NCI-H2171 treated with DMSO at 0.1 percent for 48 hours (cell line): ENCODE measurements at regions not wholly inside any gene's neighbourhood (a gene's known extent, or its start where the extent isn't known, plus 50 kb on each side); places are given as distances from the start of the nearest gene placed in this dataset.
A peak's percentile ranks its signal among the peaks of the same experiment; 100 is the strongest.

Experiments
- DNase-seq: peaks from one replicate; lab custom pipeline; 2025; lab: John Stamatoyannopoulos, UW

- no peak for DNase-seq
Observed at GRCh38 chr11:38296211-38296776, 1698.3 kb upstream of the RAG2 start.

- DNase-seq, result no peak
Observed at GRCh38 chr11:38282718-38283117, 1684.7 kb upstream of the RAG2 start.

DNA sequence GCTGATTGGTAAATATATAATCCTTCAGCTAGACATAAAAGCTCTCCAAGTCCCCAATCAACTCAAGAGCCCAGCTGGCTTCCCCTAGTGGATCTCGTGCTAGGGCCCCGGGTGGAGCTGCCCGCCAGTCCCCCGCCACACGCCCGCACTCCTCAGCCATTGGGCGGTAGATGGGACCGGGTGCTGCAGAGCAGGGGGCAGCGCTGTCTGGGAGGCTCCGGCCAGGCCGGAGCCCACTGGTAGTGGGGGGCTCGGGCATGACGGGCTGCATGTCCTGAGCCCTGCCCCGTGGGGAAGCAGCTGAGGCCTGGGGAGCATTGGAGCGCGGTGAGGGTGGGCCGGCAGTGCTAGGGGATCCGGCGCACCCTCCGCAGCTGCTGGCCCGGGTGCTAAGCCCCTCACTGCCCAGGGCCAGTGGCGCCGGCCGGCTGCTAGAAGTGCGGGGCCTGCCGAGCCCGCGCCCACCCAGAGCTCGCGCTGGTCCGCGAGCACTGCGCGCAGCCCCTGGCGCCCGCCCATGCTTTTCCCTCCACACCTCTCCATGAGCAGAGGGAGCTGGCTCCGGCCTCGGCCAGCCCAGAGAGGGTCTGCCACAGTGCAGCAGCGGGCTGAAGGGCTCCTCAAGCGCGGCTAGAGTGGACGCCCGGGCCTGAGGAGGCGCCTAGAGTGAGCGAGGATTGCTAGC is 1680.6 kb upstream of the RAG2 start:
- no peak for DNase-seq

GRCh38 chr11:38274031-38274430 is 1676.0 kb upstream of the RAG2 start:
- no peak for DNase-seq

- no peak for DNase-seq
Observed at GRCh38 chr11:38272376-38272775, 1674.3 kb upstream of the RAG2 start.

DNA sequence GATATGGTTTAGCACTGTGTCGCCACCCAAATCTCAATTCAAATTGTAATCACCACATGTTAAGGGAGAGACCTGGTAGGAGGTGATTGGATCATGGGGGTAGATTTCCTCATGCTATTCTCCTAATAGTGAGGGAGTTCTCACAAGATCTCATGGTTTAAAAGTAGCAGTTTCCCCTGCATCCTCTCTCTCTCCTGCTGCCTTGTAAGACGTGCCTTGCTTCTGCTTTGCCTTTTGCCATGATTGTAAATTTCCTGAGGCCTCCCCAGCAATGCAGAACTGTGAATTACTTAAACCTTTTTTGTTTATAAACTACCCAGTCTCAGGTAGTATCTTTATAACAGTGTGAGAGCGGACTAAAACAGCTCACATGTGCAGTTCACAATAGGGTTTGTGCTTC is 1668.7 kb upstream of the RAG2 start:
- no peak for DNase-seq

DNA sequence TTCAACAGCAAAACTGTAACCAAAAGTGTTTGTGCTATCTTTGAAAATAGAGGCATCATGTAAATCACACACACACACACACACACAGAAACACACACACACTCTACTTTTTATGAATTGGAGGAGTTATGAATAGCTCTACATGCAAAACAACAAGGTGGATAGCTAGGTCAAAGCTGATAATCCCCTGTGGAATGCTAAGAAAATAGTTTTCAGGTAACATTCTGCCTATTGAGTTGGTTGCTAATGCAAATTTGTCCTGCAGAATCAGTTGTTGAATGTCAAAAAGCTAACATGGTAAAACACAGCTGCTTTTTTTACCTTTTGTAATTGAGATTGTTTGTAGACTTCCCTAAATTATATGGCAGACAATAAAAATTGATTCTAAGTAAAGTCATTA is 1658.4 kb upstream of the RAG2 start:
- no peak for DNase-seq

- no peak for DNase-seq
Observed at GRCh38 chr11:38254913-38255312, 1656.9 kb upstream of the RAG2 start.

GRCh38 chr11:38252620-38253019 is 1654.6 kb upstream of the RAG2 start:
- no peak for DNase-seq

GRCh38 chr11:38246451-38246850 is 1648.4 kb upstream of the RAG2 start:
- DNase-seq, result no peak

GRCh38 chr11:38226684-38227083 is 1628.6 kb upstream of the RAG2 start:
- DNase-seq, result no peak

GRCh38 chr11:38221295-38221694 is 1623.3 kb upstream of the RAG2 start:
- no peak for DNase-seq

DNA sequence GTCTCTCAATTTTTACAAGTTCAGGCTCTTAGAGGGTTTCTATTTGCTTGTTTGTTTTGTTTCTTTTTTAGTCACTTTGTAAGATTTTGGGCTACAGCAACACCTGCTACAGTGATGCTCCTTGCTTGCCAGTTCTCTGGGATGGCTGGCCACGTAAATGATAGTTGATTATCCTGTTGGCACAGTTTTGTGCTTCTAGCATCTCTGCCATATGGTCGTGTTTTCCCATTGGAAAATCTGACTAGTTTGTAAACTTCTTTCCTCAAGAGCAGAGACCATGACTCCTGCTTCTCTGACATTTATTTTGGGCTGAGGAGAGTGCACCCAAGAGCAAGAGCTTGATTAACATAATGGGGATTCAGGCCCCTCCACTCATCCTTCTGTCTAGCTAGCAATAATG is 1621.6 kb upstream of the RAG2 start:
- DNase-seq, result peak; percentile 93

DNA sequence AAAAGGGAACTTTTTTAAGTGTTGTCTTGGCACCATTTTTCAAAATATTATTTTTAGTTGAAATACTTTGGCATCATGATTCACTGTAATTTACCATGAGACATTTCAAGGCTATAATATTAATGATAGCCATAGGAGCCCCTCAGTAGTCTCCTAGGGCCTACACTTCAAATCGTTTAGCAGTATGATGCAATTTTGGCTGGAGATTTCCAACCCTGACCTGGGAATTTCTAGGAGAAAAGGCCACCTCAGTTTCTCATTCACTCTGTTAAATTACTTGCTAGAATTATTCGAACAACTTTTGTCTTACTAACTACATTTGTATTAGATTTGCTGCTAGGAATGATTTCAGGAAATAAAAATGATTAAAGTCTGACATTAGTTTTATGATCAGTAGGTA is 1610.9 kb upstream of the RAG2 start:
- DNase-seq, result no peak

DNA sequence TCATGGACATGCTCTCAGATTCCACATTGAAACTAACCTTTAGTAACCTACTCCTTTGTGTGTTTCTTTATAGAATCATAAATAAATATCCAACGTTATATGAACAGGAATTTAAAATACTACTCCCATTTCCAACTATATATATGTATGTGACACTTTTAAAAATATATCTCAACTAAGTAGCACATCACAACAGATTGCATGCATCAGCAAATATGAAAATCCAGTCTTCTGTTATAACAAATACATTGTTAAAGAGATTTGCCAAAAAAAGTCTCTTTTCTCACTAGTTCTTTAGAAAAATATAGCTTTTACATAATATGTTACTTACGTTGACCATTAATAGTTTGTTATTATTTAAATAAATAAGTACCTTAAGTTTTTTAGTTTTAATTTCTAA is 1608.6 kb upstream of the RAG2 start:
- no peak for DNase-seq

DNA sequence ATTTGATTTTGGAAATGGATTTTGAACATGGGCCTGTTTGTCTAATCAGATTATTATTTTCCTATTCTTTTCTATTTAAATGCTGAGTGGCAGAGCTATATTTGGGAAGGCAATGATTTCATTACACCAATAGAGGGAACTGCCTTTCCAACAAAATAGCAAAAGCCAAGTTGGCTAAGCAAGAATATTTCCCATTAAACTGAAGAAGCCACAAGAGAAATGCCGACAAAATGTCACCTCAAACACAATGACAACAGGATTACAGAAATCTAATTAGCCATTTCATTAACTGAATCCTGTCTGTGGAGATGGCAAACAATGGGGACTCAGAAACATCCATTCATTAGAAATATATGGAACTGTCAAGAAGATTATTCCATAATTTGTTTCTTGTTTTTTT is 1593.1 kb upstream of the RAG2 start:
- DNase-seq, result peak; percentile 10

DNA sequence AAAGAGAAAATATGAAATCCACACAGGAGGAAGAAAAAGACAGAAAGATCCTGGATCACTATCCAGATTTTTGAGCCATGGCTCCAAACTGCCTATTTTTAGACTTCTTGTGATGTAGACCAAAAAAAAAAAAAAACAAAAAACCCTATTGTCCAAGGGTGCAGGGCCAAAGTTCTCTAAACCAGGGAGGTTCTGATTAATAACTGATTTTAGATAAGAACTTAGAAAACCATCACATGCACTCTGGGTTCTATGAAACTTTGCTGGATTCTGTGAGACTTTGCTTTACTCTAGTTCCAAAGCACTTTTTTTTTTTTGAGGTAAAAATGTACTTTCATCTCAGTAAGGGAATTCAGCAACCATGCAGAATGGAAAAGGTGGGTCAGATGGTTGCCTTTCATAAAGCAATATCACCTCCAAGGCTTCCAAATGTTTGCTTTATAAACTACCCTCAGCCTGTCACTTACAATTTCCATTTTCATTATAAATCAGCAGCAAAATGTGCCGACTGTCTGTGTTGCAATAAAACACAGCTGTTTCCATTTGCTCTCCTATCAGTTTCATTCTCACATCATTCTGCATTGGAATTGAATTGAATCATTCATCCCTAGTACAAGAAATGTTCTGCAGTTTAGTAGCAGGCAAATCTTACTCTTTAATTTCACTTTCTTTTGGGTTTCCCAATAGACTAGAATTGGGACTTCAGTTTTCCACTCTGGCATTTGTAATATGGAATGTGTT is 1584.3 kb upstream of the RAG2 start:
- no peak for DNase-seq

DNA sequence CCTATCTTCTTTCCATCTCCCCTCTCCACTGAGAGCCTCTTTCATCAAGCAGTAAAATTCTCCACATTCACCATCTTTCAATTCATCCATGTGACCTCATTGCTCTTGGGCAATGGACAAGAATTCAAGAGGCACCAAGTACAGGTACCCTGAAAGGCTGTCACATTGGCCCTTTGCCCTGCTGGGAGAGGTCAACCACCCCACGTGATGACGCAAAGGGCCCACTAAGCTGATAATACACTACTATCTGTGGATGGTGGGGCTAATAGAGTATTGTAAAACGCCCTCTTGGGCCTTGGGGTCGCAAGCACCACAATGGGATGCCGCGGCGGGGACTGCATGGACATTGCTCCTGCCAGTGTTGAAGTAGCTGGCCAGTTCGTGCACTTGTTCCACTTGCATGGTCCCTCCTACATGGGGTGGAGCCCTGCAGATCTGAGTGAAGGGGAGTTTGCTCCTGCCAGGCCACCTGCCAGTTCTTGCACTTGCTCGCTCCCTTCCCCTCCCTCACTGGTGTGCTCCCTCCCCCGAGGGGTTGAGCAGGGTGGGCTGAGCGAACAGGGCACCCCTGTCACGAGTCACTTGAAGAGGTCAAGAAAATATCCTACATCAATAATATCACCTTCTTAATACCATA is 1578.8 kb upstream of the RAG2 start:
- DNase-seq, result no peak

- DNase-seq, result no peak
Observed at GRCh38 chr11:38173676-38174075, 1575.6 kb upstream of the RAG2 start.

- no peak for DNase-seq
Observed at GRCh38 chr11:38169286-38169685, 1571.2 kb upstream of the RAG2 start.

- DNase-seq, result no peak
Observed at GRCh38 chr11:38163526-38163925, 1565.5 kb upstream of the RAG2 start.

GRCh38 chr11:38160433-38160832 is 1562.4 kb upstream of the RAG2 start:
- no peak for DNase-seq

DNA sequence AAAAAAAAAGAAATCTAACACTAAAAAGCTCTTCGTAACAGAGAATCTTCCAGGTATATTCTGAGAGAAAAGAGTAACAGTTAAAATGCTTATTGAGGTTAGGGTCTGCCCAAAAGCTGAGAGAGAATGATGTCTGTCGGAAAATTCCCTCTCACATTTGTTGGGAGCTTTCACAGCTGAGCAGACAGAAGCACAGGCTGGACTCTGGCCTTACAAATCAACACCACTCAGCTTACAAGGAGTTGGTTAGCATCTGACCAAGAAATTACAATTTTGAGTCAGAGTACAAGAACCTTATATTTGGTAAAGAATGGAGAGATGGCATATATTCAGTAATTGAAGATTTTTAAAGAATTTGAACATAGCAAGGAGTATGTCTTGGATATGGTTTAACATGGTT is 1561.0 kb upstream of the RAG2 start:
- no peak for DNase-seq
